ENCODE measurements at regions not wholly inside any gene's neighbourhood (a gene's known extent, or its start where the extent isn't known, plus 50 kb on each side); places are given as distances from the start of the nearest gene placed in this dataset.

DNA sequence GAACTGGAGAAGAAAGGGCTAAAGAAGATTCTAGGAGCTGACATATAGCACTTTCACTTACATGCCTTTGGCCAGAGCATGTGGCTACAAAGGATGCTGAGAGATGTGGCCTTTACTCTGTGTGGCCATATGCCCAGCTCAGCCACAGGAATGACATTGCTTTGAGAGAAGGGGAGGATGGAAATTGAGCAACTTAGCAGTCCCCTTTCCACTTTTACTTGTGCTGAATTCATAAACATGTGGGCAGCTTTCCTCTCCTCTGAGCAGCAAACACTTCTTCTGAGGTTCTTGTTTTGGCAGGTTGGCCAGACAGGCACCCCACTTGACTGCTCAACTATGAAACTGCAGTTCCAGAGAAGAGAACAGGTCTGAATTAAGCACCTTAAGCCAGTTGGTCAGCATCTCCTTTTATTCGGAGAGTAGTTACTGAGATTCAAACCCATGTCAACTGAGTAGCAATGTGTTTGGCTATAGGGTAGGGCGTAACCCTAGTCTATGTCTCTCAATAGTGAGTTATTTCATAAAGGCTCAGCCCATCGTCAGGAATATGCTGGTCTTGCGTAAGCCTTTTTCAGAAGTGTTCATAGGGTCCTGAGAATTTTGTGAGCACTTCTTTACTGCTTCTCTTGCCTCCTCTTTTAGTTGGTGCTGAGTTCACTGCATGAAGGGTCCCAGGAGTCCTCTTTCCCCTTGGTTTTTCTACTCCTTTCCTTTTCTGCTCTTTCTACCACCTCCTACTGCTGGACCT is 134.5 kb downstream of the PALM2AKAP2 start:
- no peak for DNase-seq

GRCh38 chr9:109916316-109916715 is 136.3 kb downstream of the PALM2AKAP2 start:
- no peak for DNase-seq

DNA sequence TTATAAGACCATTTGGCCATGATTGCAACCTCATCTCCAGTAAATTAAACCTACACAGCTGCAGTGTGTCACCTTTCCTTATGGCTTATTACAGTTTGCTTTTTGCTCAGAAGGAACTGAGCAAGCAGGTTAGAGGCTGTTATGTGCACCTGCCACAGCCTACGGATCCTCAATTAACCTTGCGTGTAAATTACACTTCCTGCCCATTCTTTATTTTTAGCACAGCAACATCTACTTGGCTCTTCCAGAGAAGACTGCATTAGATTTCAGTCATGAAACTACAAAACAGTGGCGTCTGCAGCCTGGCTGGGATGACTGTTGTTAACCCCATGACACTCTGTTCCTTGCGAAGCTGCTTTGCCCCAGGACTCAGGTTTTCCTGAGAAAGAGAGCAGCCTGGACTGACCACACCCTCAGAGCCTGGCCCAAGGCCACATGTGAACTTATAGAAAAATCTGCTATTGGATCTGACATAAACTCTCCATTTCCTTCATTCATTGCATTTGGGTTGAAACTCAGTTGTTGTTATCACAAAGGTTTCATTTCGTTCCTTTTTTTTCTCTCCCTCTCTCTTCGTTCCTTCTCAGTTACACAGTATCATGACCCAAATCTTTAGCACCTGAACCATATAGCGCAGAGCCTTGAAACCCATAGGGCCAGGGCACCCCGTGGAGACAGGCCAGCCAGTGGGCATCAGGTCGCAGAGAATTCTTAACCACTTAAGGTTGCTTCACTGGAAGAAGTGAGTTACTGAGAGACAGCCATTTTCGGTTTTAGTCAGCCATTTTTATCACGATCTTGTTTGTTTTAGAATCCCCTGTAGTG is 138.6 kb downstream of the PALM2AKAP2 start:
- peak; percentile 65 to 73 for DNase-seq

- DNase-seq: no peak
Observed at GRCh38 chr9:109919736-109920408, 139.9 kb downstream of the PALM2AKAP2 start.

DNA sequence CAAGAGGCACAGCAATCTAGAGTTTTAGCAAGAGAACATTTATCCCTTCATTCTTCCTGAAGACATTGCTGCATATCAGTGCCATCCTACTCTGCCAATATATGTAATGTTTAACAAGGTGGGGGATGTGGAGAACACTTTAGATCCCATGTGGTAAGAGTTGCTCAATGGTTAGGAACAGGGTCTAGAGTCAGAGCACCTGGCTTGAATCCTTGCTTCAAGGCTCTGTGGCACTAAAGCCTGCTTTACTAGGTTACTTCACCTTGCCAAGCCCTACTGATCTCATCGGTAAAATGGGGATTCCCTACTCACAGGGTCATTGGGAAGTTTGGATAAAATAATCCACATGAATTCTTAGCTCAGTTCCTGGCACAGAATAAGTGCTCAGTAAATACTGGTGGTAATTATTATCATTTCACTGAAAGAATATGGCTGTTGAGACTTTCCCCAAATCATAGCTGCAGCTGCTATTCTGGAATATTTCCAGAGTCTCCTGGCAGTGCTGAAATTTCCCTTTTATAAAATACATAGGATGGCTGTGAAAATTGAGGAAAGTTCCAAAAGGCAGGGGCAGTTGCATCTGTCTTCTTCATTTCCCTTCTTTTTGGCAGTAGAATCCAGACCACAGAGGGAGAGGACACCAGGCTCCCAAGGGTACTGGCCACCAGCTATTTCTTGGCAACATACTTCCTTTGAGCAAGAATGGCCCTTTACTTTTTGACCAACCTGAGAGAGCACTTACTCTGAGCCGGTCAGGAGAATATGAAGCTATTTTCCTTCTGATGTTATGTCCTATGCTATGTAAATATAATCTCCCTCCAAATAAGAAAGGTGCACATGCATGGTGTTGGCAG is 142.8 kb downstream of the PALM2AKAP2 start:
- DNase-seq: no peak

DNA sequence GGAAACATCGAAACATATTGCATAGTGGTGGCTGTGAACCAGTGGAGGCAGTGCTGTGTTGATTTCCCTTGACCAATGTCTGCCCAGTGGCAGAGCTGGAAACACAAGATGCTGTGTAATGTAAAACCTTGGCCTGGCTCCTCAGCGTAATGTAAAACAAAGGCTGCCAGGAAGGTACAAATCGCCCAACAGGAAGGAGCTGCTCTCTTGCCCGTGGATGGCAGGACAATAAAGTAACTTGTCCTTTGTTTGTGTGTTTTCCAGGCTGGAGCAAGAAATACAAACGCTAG is 143.4 kb downstream of the PALM2AKAP2 start:
- no peak for DNase-seq

DNA sequence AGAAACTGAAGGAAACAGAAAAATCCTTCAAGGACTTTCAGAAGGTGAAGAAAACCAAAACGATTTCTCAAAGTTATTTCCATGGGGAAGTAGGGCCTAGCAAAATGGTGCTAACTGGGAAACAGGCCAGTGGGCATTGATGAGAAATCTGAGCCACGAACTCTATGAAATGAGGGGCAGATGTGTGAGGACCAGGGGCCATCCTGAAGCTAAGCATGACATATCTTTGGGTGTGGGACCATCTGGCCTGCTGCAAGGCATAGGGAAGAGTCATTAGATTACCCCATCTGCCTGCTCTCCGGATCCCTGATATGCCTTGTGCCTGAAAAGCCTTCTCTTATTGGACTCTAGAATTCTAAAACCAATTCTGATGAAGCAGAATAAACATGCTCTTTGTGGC is 143.8 kb downstream of the PALM2AKAP2 start:
- DNase-seq: no peak

- DNase-seq: no peak
Observed at GRCh38 chr9:109925799-109926198, 145.8 kb downstream of the PALM2AKAP2 start.

- no peak for DNase-seq
Observed at GRCh38 chr9:109926421-109926869, 146.4 kb downstream of the PALM2AKAP2 start.

- no peak for DNase-seq
Observed at GRCh38 chr9:109931623-109932022, 151.6 kb downstream of the PALM2AKAP2 start.

DNA sequence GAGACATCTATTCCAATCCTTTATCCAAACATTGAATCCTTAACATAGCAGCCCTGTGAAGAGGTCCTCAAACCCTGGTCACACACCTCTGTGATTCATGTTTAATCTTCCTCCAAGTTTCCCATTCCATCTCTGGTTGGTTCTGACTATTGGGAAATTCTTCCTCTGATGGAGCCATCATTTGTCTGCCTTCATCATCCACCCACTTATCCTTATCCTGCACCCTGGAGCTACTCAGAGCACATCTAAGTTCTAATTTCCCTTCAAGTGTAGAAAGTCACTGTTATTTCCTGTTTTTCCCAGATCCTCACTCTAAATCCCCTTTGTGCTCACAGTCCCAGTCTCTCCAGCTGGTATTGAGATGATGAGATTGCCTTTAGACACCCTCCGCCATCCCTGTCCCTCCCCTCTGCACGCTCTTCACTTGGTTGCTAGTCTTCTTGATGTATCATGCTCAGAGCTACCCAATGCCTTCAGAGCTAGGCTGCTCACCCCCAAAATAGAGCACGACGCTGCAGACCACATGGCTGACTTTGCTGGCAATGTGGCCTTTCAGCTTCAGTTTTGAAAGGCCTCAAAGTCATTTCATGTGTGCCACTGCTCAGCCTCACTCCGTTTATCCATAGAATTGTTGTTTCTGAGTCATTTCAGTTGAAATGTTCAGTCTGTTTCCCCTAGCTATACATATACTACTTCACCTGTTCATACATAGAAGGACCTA is 154.3 kb downstream of the PALM2AKAP2 start:
- DNase-seq: peak; percentile 34 to 51

DNA sequence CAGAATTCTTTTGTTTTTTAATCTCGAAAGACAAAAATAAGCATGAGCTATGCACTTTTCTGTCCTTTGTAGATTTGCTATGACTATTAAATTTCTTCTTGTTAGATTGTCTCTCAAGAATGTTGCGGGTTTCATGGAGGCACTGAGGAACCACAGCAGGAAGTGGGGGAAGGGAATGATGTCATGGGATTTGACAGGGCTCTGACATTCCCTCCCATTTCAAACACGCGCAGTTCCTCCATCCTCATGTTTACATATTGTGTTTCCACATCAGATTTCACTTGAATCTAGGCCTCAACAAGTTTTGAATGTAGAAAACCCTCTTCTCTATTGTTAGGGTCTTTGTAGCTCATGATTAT is 154.8 kb downstream of the PALM2AKAP2 start:
- peak in 1 of 2 experiments; percentile 32 for DNase-seq

DNA sequence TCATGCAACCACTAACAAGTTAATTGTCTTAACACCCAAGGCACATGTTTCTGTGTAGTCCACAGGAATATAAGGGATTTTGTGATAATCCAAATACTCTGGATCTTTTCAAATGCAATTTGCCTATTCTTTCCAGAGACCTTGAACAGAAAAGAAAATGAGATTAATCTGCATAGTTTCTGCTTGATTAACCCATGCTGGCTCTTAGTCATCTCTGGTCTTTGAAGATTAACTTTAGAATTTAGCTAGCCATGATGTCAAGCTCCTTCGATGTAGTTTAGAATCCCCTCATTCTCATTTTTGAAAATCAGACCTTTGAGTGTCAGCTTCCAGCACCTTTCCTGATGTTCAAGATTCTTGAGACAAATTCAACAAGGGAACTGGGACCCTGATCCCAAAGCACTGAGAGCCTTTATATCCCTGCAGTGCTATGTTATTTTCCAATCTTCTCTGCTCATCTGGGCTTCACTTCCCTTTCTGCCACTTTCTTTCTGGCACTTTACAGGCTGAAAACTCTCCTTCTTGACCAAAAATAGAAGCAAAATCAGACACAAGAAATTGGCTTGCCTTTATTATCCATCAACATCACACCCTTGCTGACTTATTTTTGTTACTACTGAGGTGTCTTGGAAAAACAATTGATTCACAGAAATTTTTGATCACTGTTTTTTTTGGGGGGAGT is 155.5 kb downstream of the PALM2AKAP2 start:
- DNase-seq: no peak

DNA sequence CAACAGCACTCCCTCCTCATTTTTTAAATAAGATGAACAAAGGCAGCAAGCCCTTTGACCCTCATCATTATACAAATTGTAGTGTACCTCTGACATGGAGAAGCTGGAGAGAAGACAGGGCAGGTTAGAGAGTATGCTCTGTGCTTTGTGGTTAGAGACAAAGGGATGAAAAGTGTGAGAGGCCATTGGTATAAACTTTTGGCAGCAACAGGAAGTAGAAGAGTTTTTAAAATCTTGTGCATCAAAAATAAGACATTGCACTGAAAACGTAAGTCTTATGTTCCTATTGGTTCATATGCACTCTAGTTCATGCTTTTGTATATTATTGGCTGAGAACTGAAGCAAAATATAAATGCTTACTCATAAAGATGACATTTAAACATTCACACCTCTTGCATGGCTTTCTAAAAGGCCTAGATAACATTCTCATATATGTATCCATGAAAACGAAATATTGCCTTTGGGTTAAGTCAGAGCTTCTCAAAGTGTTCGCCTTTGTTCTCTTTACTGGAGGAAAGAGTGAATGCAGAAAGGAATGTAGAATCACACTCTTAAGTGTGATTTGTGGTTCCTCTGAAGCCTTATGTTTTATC is 158.0 kb downstream of the PALM2AKAP2 start:
- DNase-seq: no peak

DNA sequence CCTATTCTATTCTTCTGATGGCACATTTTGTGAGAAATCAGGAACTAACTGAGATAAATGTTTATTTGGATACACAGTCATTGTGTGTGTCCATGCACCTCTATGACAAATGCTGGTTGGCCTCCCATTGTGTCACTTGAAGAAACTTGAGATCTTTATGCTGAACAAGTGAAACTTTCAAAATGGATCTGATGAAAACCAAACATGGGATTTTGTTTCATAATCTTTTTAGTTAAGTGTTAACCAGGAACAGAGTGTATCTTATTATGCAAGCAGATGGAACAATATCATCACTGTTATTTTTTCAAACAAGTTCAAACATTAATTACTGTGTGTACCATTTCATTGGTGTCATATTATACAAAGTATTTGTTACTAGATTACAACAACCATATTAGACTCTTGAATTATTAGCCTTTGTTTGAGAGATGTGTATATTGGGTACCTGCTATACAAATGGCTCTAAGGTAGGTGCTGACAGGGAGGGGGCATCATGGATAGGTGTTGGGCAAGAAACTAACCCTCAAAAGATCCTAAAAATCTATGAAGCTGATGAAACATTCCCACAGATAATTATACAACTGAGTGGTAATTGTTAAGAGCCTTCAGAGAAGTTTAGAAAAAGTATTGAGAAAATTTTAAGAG is 159.8 kb downstream of the PALM2AKAP2 start:
- DNase-seq: no peak

- DNase-seq: no peak
Observed at GRCh38 chr9:109940561-109940960, 160.6 kb downstream of the PALM2AKAP2 start.

DNA sequence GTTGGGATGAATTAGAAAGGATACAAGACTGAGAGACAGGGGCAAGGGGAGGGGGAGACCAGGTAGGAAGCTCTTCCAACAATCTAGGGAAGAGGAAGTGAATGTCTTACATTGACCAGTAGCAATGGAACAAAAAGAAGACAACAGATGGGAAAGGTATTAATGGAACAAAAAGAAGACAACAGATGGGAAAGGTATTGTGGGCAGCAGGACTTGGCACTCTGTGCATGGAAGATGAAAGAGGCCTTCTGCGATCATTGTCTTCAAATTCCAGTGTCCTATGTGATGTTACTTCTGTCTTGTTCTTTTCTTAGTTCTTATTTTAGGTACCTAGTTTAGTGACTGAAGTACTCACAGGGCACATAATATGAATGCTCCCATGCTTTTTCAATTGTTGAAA is 161.8 kb downstream of the PALM2AKAP2 start:
- no peak for DNase-seq

DNA sequence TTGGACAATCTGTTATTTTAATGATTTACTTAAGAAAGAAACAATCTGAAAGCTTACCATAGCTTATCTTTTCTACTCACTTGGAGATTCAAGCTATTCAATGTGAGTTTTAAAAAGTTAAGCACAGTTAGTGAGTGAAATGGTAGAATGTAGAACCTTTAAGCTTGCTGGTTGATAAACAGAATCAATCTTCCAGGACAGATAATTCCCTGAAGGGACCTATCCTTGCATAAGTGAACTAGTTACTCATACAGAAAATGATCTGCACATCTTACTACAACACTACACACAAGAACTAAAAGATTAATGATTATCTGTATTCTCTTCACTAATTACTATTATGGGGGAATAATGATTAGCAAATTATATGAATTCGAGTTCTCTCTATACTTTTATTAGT is 165.6 kb downstream of the PALM2AKAP2 start:
- no peak for DNase-seq

DNA sequence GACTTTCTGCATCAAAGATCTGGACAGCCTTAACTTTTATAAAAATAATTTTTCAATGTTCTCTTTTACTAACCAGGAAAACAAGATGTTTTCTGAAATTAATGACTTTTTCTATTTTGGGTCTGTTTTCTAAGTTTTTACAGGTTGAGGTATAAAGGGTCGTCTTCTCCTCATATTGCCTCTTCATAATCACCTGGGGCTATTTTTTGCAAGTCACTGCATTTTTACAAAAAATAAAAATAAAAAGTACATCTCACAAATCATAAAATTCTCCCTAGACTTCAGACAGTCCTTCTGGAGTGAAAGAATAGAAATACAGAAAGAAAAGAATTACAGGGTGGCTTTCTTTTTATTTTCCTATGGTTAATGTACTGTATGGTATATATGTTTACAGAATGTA is 168.5 kb downstream of the PALM2AKAP2 start:
- no peak for DNase-seq

DNA sequence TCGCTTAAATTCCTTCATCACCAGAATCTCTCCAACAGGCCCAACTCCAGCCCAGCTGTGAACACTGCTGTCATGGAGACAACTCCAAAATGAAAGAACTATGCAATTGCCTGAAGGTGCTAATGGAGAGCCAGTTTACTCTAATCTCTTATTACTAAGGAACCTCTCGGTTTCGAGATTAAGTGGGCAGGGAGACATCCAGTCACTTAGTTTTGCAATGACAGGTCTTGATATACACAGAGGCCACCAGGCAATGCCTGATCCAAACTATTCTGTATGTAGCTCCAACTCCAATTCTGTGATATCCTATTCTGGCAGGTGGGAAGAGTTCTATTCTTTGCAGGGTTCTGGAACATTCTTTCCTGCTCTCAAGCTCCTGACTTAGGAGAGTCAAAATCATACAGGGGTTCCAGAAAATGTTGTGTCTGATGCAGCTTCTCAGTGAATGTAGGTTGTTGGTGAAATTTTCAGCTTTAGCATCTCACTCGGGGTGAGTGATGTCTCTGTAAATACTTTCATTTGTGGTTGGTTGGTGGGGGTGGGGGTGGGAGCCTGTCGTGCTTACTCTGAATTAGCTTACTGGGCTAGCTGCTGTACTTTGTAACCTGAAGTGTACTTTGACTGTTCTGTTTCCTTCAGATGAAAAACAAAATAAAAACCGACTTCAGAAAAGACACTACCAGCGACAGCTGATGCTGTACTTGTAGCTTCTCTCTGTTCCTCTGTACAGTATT is 170.9 kb downstream of the PALM2AKAP2 start:
- no peak for DNase-seq

Data from activated CD4-positive, alpha-beta T cell treated with anti-CD3 and anti-CD28 coated beads, Interleukin-2, amount 50 U/mL, for 48 hours (primary cell).